Hematopoietic multipotent progenitor cell treated with erythropoietin and hydrocortisone succinate and interleukin-3 and kit ligand, for 15 days (in vitro differentiated cells): ENCODE measurements at regions not wholly inside any gene's neighbourhood (a gene's known extent, or its start where the extent isn't known, plus 50 kb on each side); places are given as distances from the start of the nearest gene placed in this dataset.

ENCODE experiments used
- DNase-seq: peaks from one replicate; pipeline ENCODE4 v3.0.0-alpha.2; 2015; ENCODE audit warnings: low spot score

- DNase-seq = no peak
These were observed 336.1 kb downstream of the MAF start for GRCh38 chr16:79264237-79265109.

DNA sequence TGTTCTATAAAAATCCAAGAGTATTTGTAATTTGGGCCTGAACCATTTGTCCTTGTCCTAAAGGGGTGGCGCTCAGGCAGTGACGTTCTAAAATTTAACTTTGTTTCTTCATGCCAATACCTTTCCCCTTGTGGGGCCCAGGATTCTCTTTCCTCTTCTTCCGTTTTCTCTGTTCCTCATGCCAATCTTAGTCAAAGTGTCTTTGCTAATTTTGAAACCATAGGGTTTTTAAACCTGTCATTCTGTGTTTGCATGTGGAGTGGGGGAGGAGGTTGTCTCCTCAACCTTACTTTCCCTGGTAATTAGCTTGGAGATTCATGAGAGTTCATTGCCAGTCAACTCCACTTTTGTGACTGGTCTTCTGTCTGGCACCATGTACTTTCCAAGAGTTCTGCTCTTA lies 337.1 kb downstream of the MAF start:
- no peak for DNase-seq
